PFSK-1 (cell line): ENCODE measurements at regions not wholly inside any gene's neighbourhood (a gene's known extent, or its start where the extent isn't known, plus 50 kb on each side); places are given as distances from the start of the nearest gene placed in this dataset.

ENCODE experiments used
- FOXP2 ChIP-seq: optimal IDR thresholded peaks from 2 replicates; pipeline ENCODE3; 2011; ENCODE audit warnings: borderline replicate concordance, control low read depth, inconsistent platforms; ENCODE audit not compliant: insufficient read depth; ENCODE audit errors: extremely low read length, extremely low read depth
- POLR2AphosphoS5 ChIP-seq: IDR thresholded peaks from 2 replicates; pipeline ENCODE4 v1.6.1; 2012; ENCODE audit warnings: low read depth, mild to moderate bottlenecking, control low read depth, low read length, moderate library complexity
- SIN3A ChIP-seq: IDR thresholded peaks from 2 replicates; pipeline ENCODE4 v1.6.1; 2012; ENCODE audit warnings: mild to moderate bottlenecking, low read length, moderate library complexity, borderline replicate concordance; ENCODE audit not compliant: insufficient read depth
- TAF1 ChIP-seq: IDR thresholded peaks from 2 replicates; pipeline ENCODE4 v1.6.1; 2012; ENCODE audit warnings: low read length, control low read depth, borderline replicate concordance; ENCODE audit not compliant: insufficient read depth
- TF ChIP-seq, protein P1 (sequence below), 2 experiments: IDR thresholded peaks; 2 replicates each; pipeline versions ENCODE4 v1.6.1 to v1.8.0; 2011 to 2012; ENCODE audit warnings: low read depth in 2 of 2, low read length in 2 of 2, control low read depth in 1 of 2, inconsistent platforms in 1 of 2, mild to moderate bottlenecking in 1 of 2, moderate library complexity in 1 of 2; ENCODE audit not compliant: insufficient read depth in 1 of 2

- TF ChIP-seq, protein P1, sequence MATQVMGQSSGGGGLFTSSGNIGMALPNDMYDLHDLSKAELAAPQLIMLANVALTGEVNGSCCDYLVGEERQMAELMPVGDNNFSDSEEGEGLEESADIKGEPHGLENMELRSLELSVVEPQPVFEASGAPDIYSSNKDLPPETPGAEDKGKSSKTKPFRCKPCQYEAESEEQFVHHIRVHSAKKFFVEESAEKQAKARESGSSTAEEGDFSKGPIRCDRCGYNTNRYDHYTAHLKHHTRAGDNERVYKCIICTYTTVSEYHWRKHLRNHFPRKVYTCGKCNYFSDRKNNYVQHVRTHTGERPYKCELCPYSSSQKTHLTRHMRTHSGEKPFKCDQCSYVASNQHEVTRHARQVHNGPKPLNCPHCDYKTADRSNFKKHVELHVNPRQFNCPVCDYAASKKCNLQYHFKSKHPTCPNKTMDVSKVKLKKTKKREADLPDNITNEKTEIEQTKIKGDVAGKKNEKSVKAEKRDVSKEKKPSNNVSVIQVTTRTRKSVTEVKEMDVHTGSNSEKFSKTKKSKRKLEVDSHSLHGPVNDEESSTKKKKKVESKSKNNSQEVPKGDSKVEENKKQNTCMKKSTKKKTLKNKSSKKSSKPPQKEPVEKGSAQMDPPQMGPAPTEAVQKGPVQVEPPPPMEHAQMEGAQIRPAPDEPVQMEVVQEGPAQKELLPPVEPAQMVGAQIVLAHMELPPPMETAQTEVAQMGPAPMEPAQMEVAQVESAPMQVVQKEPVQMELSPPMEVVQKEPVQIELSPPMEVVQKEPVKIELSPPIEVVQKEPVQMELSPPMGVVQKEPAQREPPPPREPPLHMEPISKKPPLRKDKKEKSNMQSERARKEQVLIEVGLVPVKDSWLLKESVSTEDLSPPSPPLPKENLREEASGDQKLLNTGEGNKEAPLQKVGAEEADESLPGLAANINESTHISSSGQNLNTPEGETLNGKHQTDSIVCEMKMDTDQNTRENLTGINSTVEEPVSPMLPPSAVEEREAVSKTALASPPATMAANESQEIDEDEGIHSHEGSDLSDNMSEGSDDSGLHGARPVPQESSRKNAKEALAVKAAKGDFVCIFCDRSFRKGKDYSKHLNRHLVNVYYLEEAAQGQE (IDR thresholded peaks at IDR 0.05; ENCODE audit: insufficient read depth in 1 of 2, low read depth in 2 of 2, low read length in 2 of 2): no peak
- TF ChIP-seq SIN3A: no peak
- no peak for TF ChIP-seq FOXP2
- no peak for TF ChIP-seq TAF1
- TF ChIP-seq POLR2AphosphoS5: no peak
These were observed 251.5 kb downstream of the MID1IP1 start for GRCh38 chrX:39052751-39053150.

- TF ChIP-seq, protein P1 (IDR thresholded peaks at IDR 0.05; ENCODE audit: insufficient read depth in 1 of 2, low read depth in 2 of 2, low read length in 2 of 2): no peak
- no peak for TF ChIP-seq POLR2AphosphoS5
- TF ChIP-seq TAF1: no peak
- no peak for TF ChIP-seq SIN3A
- TF ChIP-seq FOXP2: no peak
These were observed 257.5 kb downstream of the MID1IP1 start for GRCh38 chrX:39058724-39059123.

GRCh38 chrX:39059866-39060265 is 258.6 kb downstream of the MID1IP1 start:
- TF ChIP-seq SIN3A (no peak), TAF1 (no peak), POLR2AphosphoS5 (no peak), FOXP2 (no peak)
- TF ChIP-seq, protein P1 (IDR thresholded peaks at IDR 0.05; ENCODE audit: insufficient read depth in 1 of 2, low read depth in 2 of 2, low read length in 2 of 2): no peak

- TF ChIP-seq, protein P1 (IDR thresholded peaks at IDR 0.05; ENCODE audit: insufficient read depth in 1 of 2, low read depth in 2 of 2, low read length in 2 of 2): no peak
- TF ChIP-seq SIN3A: no peak
- TF ChIP-seq FOXP2: no peak
- no peak for TF ChIP-seq POLR2AphosphoS5
- no peak for TF ChIP-seq TAF1
These were observed 261.8 kb downstream of the MID1IP1 start for GRCh38 chrX:39063037-39063436.

- TF ChIP-seq POLR2AphosphoS5 (no peak), SIN3A (no peak), FOXP2 (no peak), TAF1 (no peak)
- TF ChIP-seq, protein P1 (IDR thresholded peaks at IDR 0.05; ENCODE audit: insufficient read depth in 1 of 2, low read depth in 2 of 2, low read length in 2 of 2): no peak
These were observed 262.4 kb downstream of the MID1IP1 start for GRCh38 chrX:39063702-39064101.
